ENCODE measurements at regions not wholly inside any gene's neighbourhood (a gene's known extent, or its start where the extent isn't known, plus 50 kb on each side); places are given as distances from the start of the nearest gene placed in this dataset.

GRCh38 chr2:185919155-185919554 lies 180.6 kb downstream of the FSIP2 start:
- peak; percentile 20 for DNase-seq (ENCODE audit: low read depth)
- no peak for TF ChIP-seq CTCF (IDR thresholded peaks at IDR 0.05; ENCODE audit: insufficient read depth, low read depth, low read length, missing control alignments)
- no peak overlapping the region for H3K4me3 ChIP-seq (ENCODE audit: low read length)

DNA sequence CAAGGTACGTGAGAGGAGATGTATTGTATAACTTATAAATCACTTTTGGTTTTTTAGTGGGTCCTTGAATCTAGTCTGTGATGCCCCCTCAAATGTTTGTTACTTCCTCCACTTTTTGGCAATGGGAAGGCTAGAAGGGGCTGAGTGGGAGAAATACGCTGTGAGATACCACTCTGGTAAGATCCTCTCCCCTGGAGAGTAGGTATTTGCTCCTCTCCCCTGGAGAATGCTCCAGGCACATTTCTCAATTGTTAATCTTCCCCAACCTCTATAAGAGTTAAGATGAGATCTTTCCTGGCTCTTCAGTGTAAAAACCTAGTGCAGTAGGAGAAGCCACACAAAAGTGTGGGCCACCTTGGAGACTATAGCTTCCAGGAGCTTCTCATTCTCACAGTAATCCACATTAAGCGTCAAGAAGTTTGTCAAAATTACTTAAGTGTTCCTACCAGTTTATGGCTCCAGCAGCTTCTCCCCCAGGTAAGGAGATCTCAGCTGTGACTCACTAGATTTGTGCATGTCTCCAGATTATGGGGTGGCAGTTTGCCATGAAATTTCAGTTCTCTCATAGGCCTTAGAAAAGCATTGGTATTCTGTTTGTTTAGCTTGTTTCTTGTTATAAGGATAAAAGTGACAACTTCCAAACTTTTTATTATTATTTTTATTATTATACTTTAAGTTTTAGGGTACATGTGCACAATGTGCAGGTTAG lies 182.6 kb downstream of the FSIP2 start:
- DNase-seq (ENCODE audit: low read depth), result peak; percentile 64
- H3K4me3 ChIP-seq (ENCODE audit: low read length), result no peak overlapping the region

DNA sequence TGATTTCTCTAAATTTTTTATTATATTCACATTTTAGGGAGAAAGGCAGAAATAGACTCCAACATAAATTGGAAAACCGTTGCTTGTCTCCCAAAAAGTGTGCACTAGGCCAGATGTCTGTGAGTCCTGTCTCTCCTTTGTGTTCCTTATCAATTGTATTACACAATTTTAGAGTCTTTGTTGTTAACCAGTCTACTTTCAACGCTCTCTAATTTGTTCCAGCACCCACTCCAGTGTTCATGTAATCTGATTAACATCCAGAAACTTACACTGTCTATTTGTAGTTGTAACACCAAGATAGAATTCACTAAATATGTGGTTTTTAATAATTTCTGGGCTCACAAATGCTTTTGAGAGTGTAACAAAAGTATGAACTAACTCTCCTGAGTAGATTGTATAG lies 195.6 kb downstream of the FSIP2 start:
- no peak for DNase-seq (ENCODE audit: low read depth)
- no peak for TF ChIP-seq CTCF (IDR thresholded peaks at IDR 0.05; ENCODE audit: insufficient read depth, low read depth, low read length, missing control alignments)
- no peak overlapping the region for H3K4me3 ChIP-seq (ENCODE audit: low read length)

More for the DNA sequence above, 182.6 kb downstream of the FSIP2 start:
- no peak for TF ChIP-seq CTCF (IDR thresholded peaks at IDR 0.05; ENCODE audit: insufficient read depth, low read depth, low read length, missing control alignments)

- TF ChIP-seq CTCF (IDR thresholded peaks at IDR 0.05; ENCODE audit: insufficient read depth, low read depth, low read length, missing control alignments), result no peak
- no peak overlapping the region for H3K4me3 ChIP-seq (ENCODE audit: low read length)
- no peak for DNase-seq (ENCODE audit: low read depth)
Measured at GRCh38 chr2:185939858-185940257, 201.3 kb downstream of the FSIP2 start.

DNA sequence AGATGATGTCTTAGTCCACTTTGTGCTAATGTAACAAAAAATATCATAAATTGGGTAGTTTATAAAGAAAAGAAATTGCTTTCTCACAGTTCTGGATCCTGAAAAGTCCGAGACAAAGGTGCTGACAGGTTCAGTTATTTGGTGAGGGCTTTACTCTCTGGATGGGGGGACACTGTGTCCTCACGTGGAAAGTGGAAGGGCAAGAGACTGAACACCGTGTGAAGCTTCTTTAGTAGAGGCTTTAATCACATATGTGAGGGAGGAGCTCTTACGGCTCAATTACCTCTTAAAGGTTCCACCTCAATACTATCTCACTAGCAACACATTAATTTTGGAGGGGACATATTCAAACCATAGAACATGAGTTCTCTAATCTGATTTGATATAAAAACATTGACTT lies 204.3 kb downstream of the FSIP2 start:
- no peak overlapping the region for H3K4me3 ChIP-seq (ENCODE audit: low read length)
- no peak for TF ChIP-seq CTCF (IDR thresholded peaks at IDR 0.05; ENCODE audit: insufficient read depth, low read depth, low read length, missing control alignments)
- no peak for DNase-seq (ENCODE audit: low read depth)

GRCh38 chr2:185947722-185948121 lies 209.1 kb downstream of the FSIP2 start:
- no peak for TF ChIP-seq CTCF (IDR thresholded peaks at IDR 0.05; ENCODE audit: insufficient read depth, low read depth, low read length, missing control alignments)
- H3K4me3 ChIP-seq (ENCODE audit: low read length), result no peak overlapping the region
- no peak for DNase-seq (ENCODE audit: low read depth)

GRCh38 chr2:185952100-185952499 lies 213.5 kb downstream of the FSIP2 start:
- peak; percentile 76 for DNase-seq (ENCODE audit: low read depth)
- H3K4me3 ChIP-seq (ENCODE audit: low read length), result no peak overlapping the region
- no peak for TF ChIP-seq CTCF (IDR thresholded peaks at IDR 0.05; ENCODE audit: insufficient read depth, low read depth, low read length, missing control alignments)
